SU-DHL-6 (cell line): ENCODE measurements at regions not wholly inside any gene's neighbourhood (a gene's known extent, or its start where the extent isn't known, plus 50 kb on each side); places are given as distances from the start of the nearest gene placed in this dataset.

Experiments
- H2AFZ ChIP-seq: fragments of 200-600 bp; sonication (generic); 2 replicates; pipeline ENCODE4 v1.6.1; 2014; ENCODE audit warnings: low read depth, mild to moderate bottlenecking, moderate library complexity, mixed read lengths, antibody characterized with exemption, low read length; ENCODE audit not compliant: severe bottlenecking
- H3F3A ChIP-seq: fragments of 200-600 bp; shearing (Covaris generic); 2 replicates; pipeline ENCODE4 v1.6.0; 2016; ENCODE audit warnings: antibody characterized with exemption, mild to moderate bottlenecking; ENCODE audit not compliant: insufficient read depth
- H3K27ac ChIP-seq: fragments of 200-600 bp; sonication (generic); 2 replicates; pipeline ENCODE4 v1.5.1; 2016; ENCODE audit warnings: low read depth, mild to moderate bottlenecking, low read length, moderate library complexity, mixed read lengths
- H3K27me3 ChIP-seq: fragments of 200-600 bp; sonication (generic), shearing (Covaris generic); 2 replicates; pipeline ENCODE4 v1.6.0; 2014; ENCODE audit warnings: mild to moderate bottlenecking, low read length
- H3K36me3 ChIP-seq: fragments of 200-600 bp; sonication (generic); 2 replicates; pipeline ENCODE4 v1.6.1; 2014; ENCODE audit warnings: mild to moderate bottlenecking, low read length, mixed read lengths
- H3K4me2 ChIP-seq: fragments of 300-600, 200-600 bp; shearing (Covaris generic), sonication (generic); 2 replicates; pipeline ENCODE4 v1.6.0; 2014; ENCODE audit warnings: low read length, low read depth, mild to moderate bottlenecking; ENCODE audit not compliant: poor library complexity, severe bottlenecking
- H3K4me3 ChIP-seq: fragments of 200-600 bp; sonication (generic); 2 replicates; pipeline ENCODE4 v1.5.1; 2014; ENCODE audit warnings: antibody characterized with exemption, low read length, mild to moderate bottlenecking, mixed read lengths; ENCODE audit not compliant: insufficient read depth, poor library complexity, severe bottlenecking
- H3K79me2 ChIP-seq: fragments of 200-600 bp; sonication (generic); 2 replicates; pipeline ENCODE4 v1.6.1; 2014; ENCODE audit warnings: mild to moderate bottlenecking, low read length, moderate library complexity; ENCODE audit not compliant: insufficient read depth
- H3K9ac ChIP-seq: fragments of 200-600 bp; sonication (generic); 2 replicates; pipeline ENCODE4 v1.7.0; 2014; ENCODE audit warnings: mild to moderate bottlenecking, low read length
- H3K9me2 ChIP-seq: fragments of 200-600 bp; sonication (generic); replicated peaks from 2 replicates; pipeline ENCODE4 v1.6.1; 2014; ENCODE audit warnings: low read length; ENCODE audit not compliant: insufficient read depth
- H3K9me3 ChIP-seq: fragments of 200-600 bp; sonication (generic); 2 replicates; pipeline ENCODE4 v1.6.1; 2014; ENCODE audit warnings: low read length, mixed read lengths; ENCODE audit not compliant: insufficient read depth
- H4K20me1 ChIP-seq: fragments of 200-600 bp; sonication (generic); 2 replicates; pipeline ENCODE4 v1.6.1; 2014; ENCODE audit warnings: low read depth, mild to moderate bottlenecking, antibody characterized with exemption, low read length, moderate library complexity, mixed read lengths
- CTCF ChIP-seq: fragments of 200-600 bp; sonication (generic); IDR thresholded peaks from one replicate; pipeline ENCODE4 v1.5.1; 2017; ENCODE audit warnings: antibody characterized with exemption, mild to moderate bottlenecking, low read length, moderate library complexity; ENCODE audit not compliant: insufficient read depth, poor library complexity, severe bottlenecking
- EZH2phosphoT487 ChIP-seq: fragments of 200-600 bp; sonication (generic), shearing (Covaris generic); conservative IDR thresholded peaks from 2 replicates; pipeline ENCODE4 v1.6.1; 2018; ENCODE audit warnings: mild to moderate bottlenecking, antibody characterized with exemption, low read length, moderate library complexity, mixed read lengths

- H3F3A ChIP-seq = no peaks in the 10 kb centered on the region
- no peaks in the 10 kb centered on the region for H3K36me3 ChIP-seq
Measured at GRCh38 chr20:17794400-17794799, 94.6 kb downstream of the BANF2 start.

GRCh38 chr20:17793986-17794385 lies 94.2 kb downstream of the BANF2 start:
- H3K9me2 ChIP-seq = no peaks in the 10 kb centered on the region
- TF ChIP-seq CTCF (no peak), EZH2phosphoT487 (no peak)
- no peaks in the 10 kb centered on the region for H3F3A ChIP-seq
- no peak overlapping the region for H3K4me2 ChIP-seq
- H3K36me3 ChIP-seq = no peaks in the 10 kb centered on the region
- no peaks in the 10 kb centered on the region for H3K79me2 ChIP-seq
- no peaks in the 10 kb centered on the region for H3K9me3 ChIP-seq
- H3K4me3 ChIP-seq = no peak overlapping the region
- H3K27ac ChIP-seq = no peak overlapping the region
- H4K20me1 ChIP-seq = no peaks in the 10 kb centered on the region
- no peak overlapping the region for H2AFZ ChIP-seq
- H3K9ac ChIP-seq = no peak overlapping the region
- peaks cover 3% of the 10 kb centered on the region; the same call in 1 of the 2 replicates for H3K27me3 ChIP-seq

More at GRCh38 chr20:17794400-17794799, 94.6 kb downstream of the BANF2 start:
- Histone ChIP-seq H3K4me2 (no peak overlapping the region), H3K9me2 (no peaks in the 10 kb centered on the region), H3K4me3 (no peak overlapping the region), H2AFZ (no peak overlapping the region), H4K20me1 (no peaks in the 10 kb centered on the region), H3K27me3 (peaks cover 3% of the 10 kb centered on the region; the same call in 1 of the 2 replicates), H3K79me2 (no peaks in the 10 kb centered on the region), H3K9me3 (no peaks in the 10 kb centered on the region), H3K9ac (no peak overlapping the region), H3K27ac (no peak overlapping the region)
- TF ChIP-seq CTCF (no peak), EZH2phosphoT487 (no peak)

- Histone ChIP-seq H3K79me2 (no peaks in the 10 kb centered on the region), H3K36me3 (no peaks in the 10 kb centered on the region), H3K9me2 (no peaks in the 10 kb centered on the region), H3K4me2 (no peak overlapping the region), H3F3A (no peaks in the 10 kb centered on the region), H3K4me3 (no peak overlapping the region), H3K9ac (no peak overlapping the region), H3K27me3 (no peaks in the 10 kb centered on the region; the same call in 1 of the 2 replicates), H3K27ac (no peak overlapping the region), H4K20me1 (no peaks in the 10 kb centered on the region), H3K9me3 (no peaks in the 10 kb centered on the region), H2AFZ (no peak overlapping the region)
- TF ChIP-seq EZH2phosphoT487 = no peak
- no peak for TF ChIP-seq CTCF
Measured at GRCh38 chr20:17790296-17790695, 90.5 kb downstream of the BANF2 start.

GRCh38 chr20:17787816-17788215 lies 88.0 kb downstream of the BANF2 start:
- Histone ChIP-seq H3K9ac (no peak overlapping the region), H2AFZ (no peak overlapping the region), H3K4me3 (no peak overlapping the region), H3K9me2 (no peaks in the 10 kb centered on the region), H3F3A (no peaks in the 10 kb centered on the region), H3K27me3 (no peaks in the 10 kb centered on the region; the same call in 1 of the 2 replicates), H3K27ac (no peak overlapping the region), H4K20me1 (no peaks in the 10 kb centered on the region), H3K79me2 (no peaks in the 10 kb centered on the region), H3K4me2 (no peak overlapping the region), H3K9me3 (no peaks in the 10 kb centered on the region), H3K36me3 (no peaks in the 10 kb centered on the region)
- TF ChIP-seq EZH2phosphoT487 = no peak
- no peak for TF ChIP-seq CTCF
